HEK293 (cell line): ENCODE measurements at regions not wholly inside any gene's neighbourhood (a gene's known extent, or its start where the extent isn't known, plus 50 kb on each side); places are given as distances from the start of the nearest gene placed in this dataset.

Source experiments
- CTCF ChIA-PET: fragments of 350-600 bp; formaldehyde crosslinking; extraction: SDS; loops from one replicate; lab custom pipeline; 2021; ENCODE audit warnings: antibody characterized with exemption; lab: Yijun Ruan, JAX
- POLR2A ChIA-PET: fragments of 300-600 bp; formaldehyde crosslinking; extraction: SDS; loops from one replicate; lab custom pipeline; 2020; ENCODE audit warnings: antibody characterized with exemption, inconsistent platforms; lab: Yijun Ruan, JAX
- H3K27ac ChIP-seq: fragments of 200-500 bp; sonication (Bioruptor generic); 2 replicates; pipeline ENCODE4 v1.5.1; 2014; ENCODE audit warnings: low read depth, low read length, control low read depth, inconsistent platforms; ENCODE audit errors: extremely low read depth
- H3K36me3 ChIP-seq, 2 experiments: fragments of 200-500 bp in 1 of 2; sonication (Bioruptor generic) in 1 of 2; 1 replicate in 1 of 2; 2 replicates in 1 of 2; pipeline ENCODE4 v1.5.1; 2014 to 2017; ENCODE audit warnings: inconsistent platforms in 2 of 2, low read length in 2 of 2; ENCODE audit not compliant: control insufficient read depth in 2 of 2, insufficient read depth in 1 of 2
- H3K4me1 ChIP-seq: fragments of 200-500 bp; sonication (Bioruptor generic); 2 replicates; pipeline ENCODE4 v1.5.1; 2014; ENCODE audit warnings: mild to moderate bottlenecking, low read length, inconsistent platforms; ENCODE audit not compliant: control insufficient read depth, insufficient read depth
- H3K4me3 ChIP-seq: 2 replicates; pipeline ENCODE4 v1.5.1; 2011; ENCODE audit warnings: low read depth, mild to moderate bottlenecking, control low read depth, low read length, moderate library complexity
- H3K9me3 ChIP-seq: fragments of 200-500 bp; sonication (Bioruptor generic); 2 replicates; pipeline ENCODE4 v1.5.1; 2014; ENCODE audit warnings: low read depth, low read length, inconsistent platforms; ENCODE audit not compliant: control insufficient read depth, insufficient read depth
- FEZF1 ChIP-seq: fragments of 450-650 bp; formaldehyde crosslinking; IDR thresholded peaks from 2 replicates; pipeline ENCODE4 v1.5.1; 2016; ENCODE audit warnings: missing biosample characterization, missing genetic modification characterization
- GLI4 ChIP-seq: fragments of 450-650 bp; formaldehyde crosslinking; IDR thresholded peaks from 2 replicates; pipeline ENCODE4 v1.5.1; 2016; ENCODE audit warnings: missing biosample characterization, missing genetic modification characterization
- IKZF3 ChIP-seq: fragments of 450-650 bp; IDR thresholded peaks from 2 replicates; pipeline ENCODE4 v1.5.0; 2018; ENCODE audit warnings: missing biosample characterization, mild to moderate bottlenecking, missing genetic modification characterization, moderate library complexity
- INSM2 ChIP-seq: fragments of 450-650 bp; formaldehyde crosslinking; IDR thresholded peaks from 2 replicates; pipeline ENCODE4 v1.5.1; 2016; ENCODE audit warnings: missing biosample characterization, missing genetic modification characterization
- OSR2 ChIP-seq: fragments of 450-650 bp; formaldehyde crosslinking; IDR thresholded peaks from 2 replicates; pipeline ENCODE4 v1.5.1; 2016; ENCODE audit warnings: missing biosample characterization, missing genetic modification characterization
- SCRT1 ChIP-seq: fragments of 450-650 bp; formaldehyde crosslinking; IDR thresholded peaks from 2 replicates; pipeline ENCODE4 v1.5.1; 2016; ENCODE audit warnings: missing biosample characterization, missing genetic modification characterization, borderline replicate concordance
- TCF7L2 ChIP-seq: IDR thresholded peaks from 2 replicates; pipeline ENCODE4 v1.6.1; 2011; ENCODE audit warnings: low read depth, mild to moderate bottlenecking, inconsistent platforms, low read length, moderate library complexity, borderline replicate concordance
- WT1 ChIP-seq: fragments of 450-650 bp; formaldehyde crosslinking; IDR thresholded peaks from 2 replicates; pipeline ENCODE4 v1.5.1; 2016; ENCODE audit warnings: missing biosample characterization, missing genetic modification characterization
- ZIC2 ChIP-seq: fragments of 450-650 bp; formaldehyde crosslinking; IDR thresholded peaks from 2 replicates; pipeline ENCODE4 v1.5.1; 2016; ENCODE audit warnings: missing biosample characterization, missing genetic modification characterization
- ZNF112 ChIP-seq: fragments of 450-650 bp; formaldehyde crosslinking; IDR thresholded peaks from 2 replicates; pipeline ENCODE4 v1.5.0; 2017; ENCODE audit warnings: missing biosample characterization, missing genetic modification characterization
- ZNF114 ChIP-seq: fragments of 450-650 bp; formaldehyde crosslinking; IDR thresholded peaks from 2 replicates; pipeline ENCODE4 v1.5.0; 2017; ENCODE audit warnings: missing biosample characterization, missing genetic modification characterization
- ZNF148 ChIP-seq: fragments of 450-650 bp; formaldehyde crosslinking; IDR thresholded peaks from 2 replicates; pipeline ENCODE4 v1.5.0; 2017; ENCODE audit warnings: missing biosample characterization, missing genetic modification characterization, borderline replicate concordance
- ZNF155 ChIP-seq: fragments of 450-650 bp; formaldehyde crosslinking; IDR thresholded peaks from 2 replicates; pipeline ENCODE4 v1.5.1; 2016; ENCODE audit warnings: missing biosample characterization, missing genetic modification characterization
- ZNF174 ChIP-seq: fragments of 450-650 bp; formaldehyde crosslinking; IDR thresholded peaks from 2 replicates; pipeline ENCODE4 v1.5.0; 2017; ENCODE audit warnings: missing biosample characterization, mild to moderate bottlenecking, missing genetic modification characterization
- ZNF26 ChIP-seq: fragments of 450-650 bp; formaldehyde crosslinking; IDR thresholded peaks from 2 replicates; pipeline ENCODE4 v1.5.1; 2016; ENCODE audit warnings: missing biosample characterization, missing genetic modification characterization
- ZNF266 ChIP-seq: fragments of 450-650 bp; formaldehyde crosslinking; IDR thresholded peaks from 2 replicates; pipeline ENCODE4 v1.5.1; 2016; ENCODE audit warnings: missing biosample characterization, missing genetic modification characterization, low read depth
- ZNF274 ChIP-seq, 2 experiments: fragments of 200-500 bp in 1 of 2; fragments of 450-650 bp in 1 of 2; sonication (Bioruptor generic) in 1 of 2; formaldehyde crosslinking in 1 of 2; IDR thresholded peaks; 2 replicates each; pipeline versions ENCODE4 v1.5.1 to v1.6.1; 2014 to 2016; ENCODE audit warnings: borderline replicate concordance in 1 of 2, inconsistent platforms in 1 of 2, low read length in 1 of 2, missing biosample characterization in 1 of 2, missing genetic modification characterization in 1 of 2
- ZNF37A ChIP-seq: fragments of 450-650 bp; IDR thresholded peaks from 2 replicates; pipeline ENCODE4 v1.5.1; 2018; ENCODE audit warnings: missing biosample characterization, missing genetic modification characterization
- ZNF391 ChIP-seq: fragments of 450-650 bp; formaldehyde crosslinking; IDR thresholded peaks from 2 replicates; pipeline ENCODE4 v1.5.1; 2016; ENCODE audit warnings: low read depth, missing biosample characterization, missing genetic modification characterization, borderline replicate concordance
- ZNF404 ChIP-seq: fragments of 450-650 bp; formaldehyde crosslinking; IDR thresholded peaks from 2 replicates; pipeline ENCODE4 v1.5.1; 2017; ENCODE audit warnings: missing biosample characterization, missing genetic modification characterization
- ZNF449 ChIP-seq: fragments of 450-650 bp; formaldehyde crosslinking; IDR thresholded peaks from 2 replicates; pipeline ENCODE4 v1.5.1; 2017; ENCODE audit warnings: missing biosample characterization, mild to moderate bottlenecking, missing genetic modification characterization, moderate library complexity
- ZNF555 ChIP-seq: fragments of 450-650 bp; formaldehyde crosslinking; conservative IDR thresholded peaks from 2 replicates; pipeline ENCODE4 v1.5.1; 2017; ENCODE audit warnings: missing biosample characterization, mild to moderate bottlenecking, missing genetic modification characterization, inconsistent platforms
- ZNF558 ChIP-seq: fragments of 450-650 bp; formaldehyde crosslinking; IDR thresholded peaks from 2 replicates; pipeline ENCODE4 v1.5.1; 2016; ENCODE audit warnings: missing biosample characterization, missing genetic modification characterization
- ZNF571 ChIP-seq: fragments of 450-650 bp; formaldehyde crosslinking; IDR thresholded peaks from 2 replicates; pipeline ENCODE4 v1.5.0; 2017; ENCODE audit warnings: missing biosample characterization, missing genetic modification characterization
- ZNF600 ChIP-seq: fragments of 450-650 bp; formaldehyde crosslinking; IDR thresholded peaks from 2 replicates; pipeline ENCODE4 v1.5.1; 2016; ENCODE audit warnings: missing biosample characterization, missing genetic modification characterization
- ZNF610 ChIP-seq: fragments of 450-650 bp; formaldehyde crosslinking; IDR thresholded peaks from 2 replicates; pipeline ENCODE4 v1.5.1; 2016; ENCODE audit warnings: missing biosample characterization, missing genetic modification characterization, borderline replicate concordance
- ZNF677 ChIP-seq: fragments of 450-650 bp; IDR thresholded peaks from 2 replicates; pipeline ENCODE4 v1.5.0; 2018; ENCODE audit warnings: missing biosample characterization, mild to moderate bottlenecking, missing genetic modification characterization, moderate library complexity

GRCh38 chr7:17623546-17624185, 316.6 kb downstream of the SNX13 start:
- Histone ChIP-seq H3K27ac (no peak overlapping the region), H3K9me3 (no peaks in the 10 kb centered on the region), H3K36me3 (no peaks in the 10 kb centered on the region)
- POLR2A ChIA-PET: interaction anchor here (0.6 kb wide), 2 partner anchors 641 to 660 kb away, joined by 3 to 4 read pairs; no protein-coding TSS in a partner anchor
- CTCF ChIA-PET: no interaction called here
- TF ChIP-seq ZNF600 (tag by site-specific recombination): 0 out of 2 replicates have a peak, but pooled peaks have one; percentile 31
- TF ChIP-seq ZNF274 (IDR thresholded peaks at IDR 0.05; ENCODE audit: low read length): no peak
- no peak for TF ChIP-seq ZNF274 (tag by site-specific recombination; IDR thresholded peaks at IDR 0.05; ENCODE audit: borderline replicate concordance)
- no peak for TF ChIP-seq ZNF114
- TF ChIP-seq ZNF571 (tag by site-specific recombination): no peak
- TF ChIP-seq ZNF174: no peak
- no peak for TF ChIP-seq OSR2 (tag by site-specific recombination)
- TF ChIP-seq, all 188 proteins: peak for 1
- Histone ChIP-seq H3K4me1 (peaks cover 24% of the 10 kb centered on the region), H3K4me3 (no peak overlapping the region)

- Histone ChIP-seq H3K4me3 (no peak overlapping the region), H3K27ac (no peak overlapping the region), H3K4me1 (peaks cover 24% of the 10 kb centered on the region), H3K36me3 (no peaks in the 10 kb centered on the region), H3K9me3 (no peaks in the 10 kb centered on the region)
- ChIA-PET CTCF (interaction anchor here (0.6 kb wide), 1 partner anchor 9 kb away, joined by 3 read pairs; no protein-coding TSS in a partner anchor), POLR2A (no interaction called here)
- no peak for TF ChIP-seq IKZF3 (tag by site-specific recombination)
- no peak for TF ChIP-seq ZNF555 (tag by site-specific recombination)
- TF ChIP-seq ZNF266 (tag by site-specific recombination): no peak
- TF ChIP-seq ZNF148 (tag by site-specific recombination): no peak
- TF ChIP-seq ZNF404 (tag by site-specific recombination): no peak
- no peak for TF ChIP-seq SCRT1
- no peak for TF ChIP-seq ZNF112 (tag by site-specific recombination)
- TF ChIP-seq TCF7L2: peak; percentile 86
- no peak for TF ChIP-seq ZNF155 (tag by site-specific recombination)
- TF ChIP-seq FEZF1 (tag by site-specific recombination): peak; percentile 25; the same call in 1 of the 2 replicates
- no peak for TF ChIP-seq GLI4 (tag by site-specific recombination)
- no peak for TF ChIP-seq ZNF677
- TF ChIP-seq ZNF558: no peak
- TF ChIP-seq ZNF449 (tag by site-specific recombination): no peak
- TF ChIP-seq WT1 (tag by site-specific recombination): no peak
- TF ChIP-seq INSM2 (tag by site-specific recombination): no peak
- TF ChIP-seq ZNF37A (tag by site-specific recombination): no peak
- no peak for TF ChIP-seq ZNF610 (tag by site-specific recombination)
- no peak for TF ChIP-seq ZNF26 (tag by site-specific recombination)
- TF ChIP-seq ZNF391 (tag by site-specific recombination): no peak
- no peak for TF ChIP-seq ZIC2 (tag by site-specific recombination)
Measured at GRCh38 chr7:17624379-17624778, 315.9 kb downstream of the SNX13 start.
